ENCODE measurements at regions not wholly inside any gene's neighbourhood (a gene's known extent, or its start where the extent isn't known, plus 50 kb on each side); places are given as distances from the start of the nearest gene placed in this dataset.

- TF ChIP-seq CTCF (IDR thresholded peaks at IDR 0.05; ENCODE audit: low read length) (no peak), EZH2 (optimal IDR thresholded peaks at IDR 0.05; ENCODE audit: low read depth, low read length) (no peak)
Measured at GRCh38 chr22:27378311-27378800, 423.2 kb downstream of the MN1 start.

All from MM.1S (cell line).